ENCODE measurements at regions not wholly inside any gene's neighbourhood (a gene's known extent, or its start where the extent isn't known, plus 50 kb on each side); places are given as distances from the start of the nearest gene placed in this dataset.
"Not testable (repeated sequence)": the region's sequence is repeated elsewhere in the genome, so short reads cannot be mapped to it uniquely, and the experiment has no call there.

- H3K27me3 ChIP-seq (replicated peaks in 1 of 7); H3K27ac ChIP-seq; H3K9me3 ChIP-seq; intact Hi-C loops (cut with DNase I; ENCODE audit: low total_unique reads); H3K36me3 ChIP-seq; H3K4me3 ChIP-seq; DNase-seq; H3K4me1 ChIP-seq: not testable (repeated sequence)
- no CpG with 5 or more reads among the region's 4 CpGs for WGBS, 5 donors
Observed at GRCh38 chr15:22519213-22519612, 60.5 kb downstream of the GOLGA6L22 start.

DNA sequence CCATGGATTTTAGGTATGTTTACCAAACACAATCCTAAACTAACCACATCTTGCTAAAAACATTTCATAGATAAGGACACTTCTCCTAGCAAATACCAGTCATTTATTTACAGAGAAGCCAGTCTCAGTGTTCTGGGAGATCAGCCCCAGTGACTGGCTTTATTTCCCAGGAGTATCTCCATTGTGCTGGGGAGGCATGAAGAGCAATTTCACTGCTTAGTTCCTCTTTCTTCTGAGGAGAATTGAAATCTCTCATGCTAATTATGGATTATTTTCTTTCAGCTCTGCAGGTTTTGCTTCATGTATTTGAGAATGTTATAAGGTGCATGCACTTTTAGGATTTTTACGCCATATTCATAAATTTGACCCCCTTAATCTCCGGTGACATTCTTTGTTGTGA lies 67.8 kb downstream of the GOLGA6L22 start:
- WGBS, 5 donors: no CpG with 5 or more reads among the region's 2 CpGs

GRCh38 chr15:22527016-22527415 lies 68.3 kb downstream of the GOLGA6L22 start:
- WGBS, 5 donors: 21 to 44% (median 37%) methylated on average over 2 to 3 of the region's 4 CpGs
- intact Hi-C loops (cut with DNase I; ENCODE audit: low total_unique reads): not testable (repeated sequence)

More for the DNA sequence above, 67.8 kb downstream of the GOLGA6L22 start:
- H3K9me3 ChIP-seq; DNase-seq; H3K27me3 ChIP-seq (replicated peaks in 1 of 7); intact Hi-C loops (cut with DNase I; ENCODE audit: low total_unique reads); H3K4me1 ChIP-seq; H3K27ac ChIP-seq; H3K4me3 ChIP-seq; H3K36me3 ChIP-seq: not testable (repeated sequence)

DNA sequence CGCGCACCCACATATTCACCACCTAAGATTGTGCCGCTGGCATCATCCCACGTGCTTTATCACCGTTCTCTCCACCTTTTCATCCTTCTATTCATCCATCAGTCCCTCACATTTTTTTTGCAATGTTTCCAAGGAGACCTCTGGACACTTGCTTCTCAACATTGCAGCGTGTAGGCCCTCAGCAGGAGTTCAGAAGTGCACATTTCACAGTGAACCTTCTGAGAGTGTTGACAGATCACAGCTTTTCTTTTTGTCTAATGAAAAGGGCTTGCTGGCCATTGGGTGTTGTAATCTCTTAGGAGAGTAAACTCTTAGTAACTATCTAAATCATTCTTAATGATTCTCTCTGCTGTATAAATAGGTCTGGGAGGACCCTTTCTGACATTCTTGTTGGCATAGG lies 70.5 kb downstream of the GOLGA6L22 start:
- H3K27me3 ChIP-seq (replicated peaks in 1 of 7); DNase-seq; H3K4me1 ChIP-seq; H3K36me3 ChIP-seq; H3K9me3 ChIP-seq; H3K27ac ChIP-seq; intact Hi-C loops (cut with DNase I; ENCODE audit: low total_unique reads); H3K4me3 ChIP-seq: not testable (repeated sequence)
- no CpG with 5 or more reads among the region's 6 CpGs for WGBS, 5 donors

More at GRCh38 chr15:22527016-22527415, 68.3 kb downstream of the GOLGA6L22 start:
- not testable (repeated sequence) for DNase-seq; H3K27me3 ChIP-seq (replicated peaks in 1 of 7); H3K9me3 ChIP-seq; H3K36me3 ChIP-seq; H3K4me3 ChIP-seq; H3K4me1 ChIP-seq; H3K27ac ChIP-seq

- intact Hi-C loops (cut with DNase I; ENCODE audit: low total_unique reads); H3K9me3 ChIP-seq; H3K27me3 ChIP-seq (replicated peaks in 1 of 7); H3K27ac ChIP-seq; H3K4me1 ChIP-seq; DNase-seq; H3K4me3 ChIP-seq: not testable (repeated sequence)
- WGBS, 5 donors: 90 to 98% (median 98%) methylated on average over 3 to 11 of the region's 13 CpGs
- peaks cover 0 to 25% (median 4%) of the 10 kb centered on the region in 6 donors for H3K36me3 ChIP-seq
Observed at GRCh38 chr15:22559701-22560100, 101.0 kb downstream of the GOLGA6L22 start.

DNA sequence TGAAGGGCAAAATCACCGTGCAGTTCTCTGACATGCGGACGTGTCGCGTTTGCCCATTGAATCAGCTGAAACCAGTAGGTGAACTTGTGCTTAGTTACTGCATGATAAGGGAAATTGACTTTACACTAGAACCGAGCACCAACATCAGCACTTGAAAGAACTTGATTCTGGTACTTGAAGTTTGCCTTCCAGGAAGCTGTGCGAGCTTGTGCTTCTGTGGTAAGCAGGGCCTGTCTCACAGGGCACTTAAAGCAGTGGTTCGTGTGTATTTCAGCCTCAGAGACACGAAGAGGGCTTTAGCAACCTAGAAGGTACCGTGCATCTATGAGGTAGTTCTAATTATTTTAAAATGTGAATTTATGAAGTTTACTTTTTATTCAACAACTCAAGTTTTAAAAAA lies 103.0 kb downstream of the GOLGA6L22 start:
- H3K4me3 ChIP-seq; intact Hi-C loops (cut with DNase I; ENCODE audit: low total_unique reads); DNase-seq; H3K9me3 ChIP-seq; H3K27ac ChIP-seq; H3K4me1 ChIP-seq; H3K27me3 ChIP-seq (replicated peaks in 1 of 7): not testable (repeated sequence)
- WGBS, 5 donors: 81 to 100% (median 84%) methylated on average over 2 to 3 of the region's 10 CpGs; no CpG with 5 or more reads in 2 of the 5 donors
- peaks cover 0 to 25% (median 4%) of the 10 kb centered on the region in 6 donors for H3K36me3 ChIP-seq

- H3K4me3 ChIP-seq; H3K4me1 ChIP-seq; H3K36me3 ChIP-seq; DNase-seq; intact Hi-C loops (cut with DNase I; ENCODE audit: low total_unique reads); H3K27ac ChIP-seq; H3K27me3 ChIP-seq (replicated peaks in 1 of 7); H3K9me3 ChIP-seq: not testable (repeated sequence)
- WGBS, 5 donors: no CpG with 5 or more reads among the region's 7 CpGs
Observed at GRCh38 chr15:22566510-22566909, 107.8 kb downstream of the GOLGA6L22 start.

DNA sequence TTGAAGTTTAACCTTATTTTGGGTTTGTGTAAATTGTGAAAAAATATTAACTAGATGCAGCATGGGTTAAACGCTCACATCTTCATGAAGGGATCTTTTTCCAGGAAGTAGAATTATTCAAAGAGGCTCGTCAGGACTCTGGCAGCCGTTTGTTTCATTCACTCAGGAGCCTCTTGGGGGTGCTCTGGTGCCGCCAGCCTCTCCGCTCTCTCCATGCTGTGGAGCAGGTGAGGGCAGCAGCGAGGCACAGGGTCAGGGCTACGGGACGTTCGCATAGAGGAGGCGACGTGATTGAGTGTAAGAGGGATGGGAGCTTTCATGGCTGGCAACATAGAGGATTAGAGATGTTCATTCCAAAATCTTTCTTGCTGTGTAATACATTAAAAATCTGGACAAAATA lies 110.8 kb downstream of the GOLGA6L22 start:
- 44% methylated on average over 3 of the region's 11 CpGs; no CpG with 5 or more reads in 4 of the 5 donors for WGBS, 5 donors
- intact Hi-C loops (cut with DNase I; ENCODE audit: low total_unique reads); DNase-seq; H3K27me3 ChIP-seq (replicated peaks in 1 of 7); H3K4me3 ChIP-seq; H3K9me3 ChIP-seq; H3K27ac ChIP-seq; H3K4me1 ChIP-seq: not testable (repeated sequence)
- H3K36me3 ChIP-seq: peaks cover 0 to 17% (median 8%) of the 10 kb centered on the region in 6 donors

DNA sequence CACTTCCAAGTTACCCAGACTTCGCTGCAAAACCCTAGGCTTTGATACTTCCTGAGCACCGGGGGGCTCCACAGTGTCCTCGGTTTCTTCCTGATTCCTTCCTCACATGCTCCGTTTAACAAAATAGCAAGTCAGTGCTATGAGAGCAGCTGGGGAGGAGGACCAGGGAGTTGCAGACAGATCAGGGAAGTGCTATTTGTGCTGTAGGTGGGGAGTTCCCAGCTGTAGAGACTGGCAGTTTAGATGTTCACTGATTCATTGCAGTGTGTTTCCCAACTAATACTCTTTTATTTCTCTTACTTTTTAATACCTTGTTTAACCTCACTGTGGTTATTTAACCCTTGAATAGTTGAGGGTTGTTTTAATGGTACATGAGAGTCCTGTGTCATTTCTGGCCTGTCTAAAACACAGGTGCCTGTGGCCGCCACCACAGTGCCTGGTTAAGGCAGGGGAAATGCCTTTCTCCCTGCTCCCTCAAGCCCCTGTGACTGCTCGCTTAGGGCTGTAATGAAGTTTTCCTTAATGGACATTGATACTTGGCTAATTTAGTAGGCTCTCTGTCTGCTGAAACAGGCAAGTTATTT lies 113.5 kb downstream of the GOLGA6L22 start:
- intact Hi-C loops (cut with DNase I; ENCODE audit: low total_unique reads); H3K27ac ChIP-seq; DNase-seq; H3K4me3 ChIP-seq; H3K4me1 ChIP-seq; H3K9me3 ChIP-seq; H3K27me3 ChIP-seq (replicated peaks in 1 of 7): not testable (repeated sequence)
- H3K36me3 ChIP-seq: peaks cover 0 to 17% (median 8%) of the 10 kb centered on the region in 6 donors
- WGBS, 5 donors: 63 to 95% (median 78%) methylated on average over 2 to 3 of the region's 6 CpGs

DNA sequence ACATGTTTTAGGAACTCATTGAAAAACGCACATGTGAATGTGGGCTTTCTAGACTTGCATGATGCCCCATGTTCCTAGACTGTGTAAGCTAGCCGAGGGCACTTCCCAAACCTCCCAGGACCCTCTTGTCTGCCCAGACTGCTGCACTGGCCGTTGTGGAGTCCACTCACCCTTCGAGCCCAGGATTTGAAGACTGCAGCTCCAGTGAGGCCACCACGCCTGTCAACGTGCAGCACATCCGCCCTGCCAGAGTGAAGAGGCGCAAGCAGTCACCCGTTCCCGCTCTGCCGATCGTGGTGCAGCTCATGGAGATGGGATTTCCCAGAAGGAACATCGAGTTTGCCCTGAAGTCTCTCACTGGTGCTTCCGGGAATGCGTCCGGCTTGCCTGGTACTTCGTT lies 114.1 kb downstream of the GOLGA6L22 start:
- H3K4me3 ChIP-seq; H3K9me3 ChIP-seq; H3K4me1 ChIP-seq; H3K27me3 ChIP-seq (replicated peaks in 1 of 7); intact Hi-C loops (cut with DNase I; ENCODE audit: low total_unique reads); H3K27ac ChIP-seq: not testable (repeated sequence)
- H3K36me3 ChIP-seq: peaks cover 0 to 20% (median 8%) of the 10 kb centered on the region in 6 donors
- 90 to 97% (median 96%) methylated on average over 10 to 17 of the region's 17 CpGs for WGBS, 5 donors
- peak; percentile 48 for DNase-seq

- WGBS, 5 donors: 80 to 100% (median 89%) methylated on average over 1 to 3 of the region's 4 CpGs
- intact Hi-C loops (cut with DNase I; ENCODE audit: low total_unique reads); DNase-seq: not testable (repeated sequence)
Observed at GRCh38 chr15:22577828-22578227, 119.1 kb downstream of the GOLGA6L22 start.

GRCh38 chr15:22579213-22579612 lies 120.5 kb downstream of the GOLGA6L22 start:
- H3K9me3 ChIP-seq; H3K27ac ChIP-seq; H3K4me1 ChIP-seq; H3K36me3 ChIP-seq; DNase-seq; H3K27me3 ChIP-seq (replicated peaks in 1 of 7); H3K4me3 ChIP-seq; intact Hi-C loops (cut with DNase I; ENCODE audit: low total_unique reads): not testable (repeated sequence)
- no CpG with 5 or more reads among the region's 2 CpGs for WGBS, 5 donors

More at GRCh38 chr15:22577828-22578227, 119.1 kb downstream of the GOLGA6L22 start:
- H3K27me3 ChIP-seq (replicated peaks in 1 of 7); H3K4me3 ChIP-seq; H3K4me1 ChIP-seq; H3K27ac ChIP-seq; H3K9me3 ChIP-seq: not testable (repeated sequence)
- H3K36me3 ChIP-seq: peaks cover 0 to 19% (median 2%) of the 10 kb centered on the region in 6 donors
